ENCODE measurements at regions not wholly inside any gene's neighbourhood (a gene's known extent, or its start where the extent isn't known, plus 50 kb on each side); places are given as distances from the start of the nearest gene placed in this dataset.

- TF ChIP-seq EZH2 (IDR thresholded peaks at IDR 0.05; ENCODE audit: borderline replicate concordance, low read length) (no peak), CTCF (conservative IDR thresholded peaks at IDR 0.05 in 1 of 2, IDR thresholded peaks at IDR 0.05 in 1 of 2; ENCODE audit: extremely low read depth in 1 of 2, insufficient read depth in 1 of 2, low read depth in 1 of 2, low read length in 2 of 2) (no peak)
Observed at GRCh38 chrX:94813541-94813940, 1139.5 kb downstream of the FAM133A start.
